GM23338 (cell line): ENCODE measurements at regions not wholly inside any gene's neighbourhood (a gene's known extent, or its start where the extent isn't known, plus 50 kb on each side); places are given as distances from the start of the nearest gene placed in this dataset.

Experiments
- ATAC-seq: fragments of 200-7000 bp; cut with Tn5 transposase; 3 replicates; pipeline ENCODE4 v1.9.1; 2020
- DNase-seq: peaks from one replicate; pipeline ENCODE4 v3.0.0-alpha.2; 2015; ENCODE audit warnings: low spot score
- H2AFZ ChIP-seq: fragments of 200-600 bp; sonication (generic); 2 replicates; pipeline ENCODE4 v1.8.0; 2016; ENCODE audit warnings: antibody characterized with exemption, mild to moderate bottlenecking, moderate library complexity
- H3F3A ChIP-seq: fragments of 200-600 bp; sonication (generic); replicated peaks from 2 replicates; pipeline ENCODE4 v1.8.0; 2017; ENCODE audit warnings: antibody characterized with exemption, mixed run types, low read depth
- H3K27ac ChIP-seq: fragments of 200-600 bp; sonication (generic); 2 replicates; pipeline ENCODE4 v1.6.1; 2016; ENCODE audit warnings: low read depth
- H3K27me3 ChIP-seq: fragments of 200-600 bp; sonication (generic); 2 replicates; pipeline ENCODE4 v1.8.0; 2016; ENCODE audit warnings: mild to moderate bottlenecking, mixed run types, moderate library complexity; ENCODE audit not compliant: insufficient read depth
- H3K36me3 ChIP-seq: fragments of 200-600 bp; sonication (generic); 2 replicates; pipeline ENCODE4 v1.8.0; 2016; ENCODE audit warnings: mild to moderate bottlenecking; ENCODE audit not compliant: insufficient read depth
- H3K4me1 ChIP-seq: fragments of 200-600 bp; sonication (generic); 2 replicates; pipeline ENCODE4 v1.8.0; 2016; ENCODE audit warnings: mild to moderate bottlenecking, moderate library complexity; ENCODE audit not compliant: insufficient read depth
- H3K4me2 ChIP-seq: fragments of 200-600 bp; sonication (generic); 2 replicates; pipeline ENCODE4 v1.7.1; 2017; ENCODE audit warnings: mixed run types
- H3K4me3 ChIP-seq: fragments of 200-600 bp; sonication (generic); 2 replicates; pipeline ENCODE4 v1.6.1; 2016; ENCODE audit warnings: mixed run types
- H3K79me2 ChIP-seq: fragments of 200-600 bp; sonication (generic); replicated peaks from 2 replicates; pipeline ENCODE4 v1.8.0; 2017; ENCODE audit warnings: mild to moderate bottlenecking; ENCODE audit not compliant: insufficient read depth
- H3K9me2 ChIP-seq: fragments of 200-600 bp; sonication (generic); 2 replicates; pipeline ENCODE4 v1.8.0; 2017; ENCODE audit not compliant: insufficient read depth
- H4K20me1 ChIP-seq: fragments of 200-600 bp; sonication (generic); replicated peaks from 2 replicates; pipeline ENCODE4 v1.8.0; 2017; ENCODE audit warnings: mild to moderate bottlenecking; ENCODE audit not compliant: insufficient read depth
- H3K27ac Mint-ChIP-seq: 2 replicates; pipeline ENCODE4 v1.8.0; 2020; ENCODE audit warnings: inconsistent platforms, mild to moderate bottlenecking, moderate library complexity, mixed read lengths
- H3K27me3 Mint-ChIP-seq: 3 replicates; pipeline ENCODE4 v1.8.0; 2022; ENCODE audit warnings: low read depth, mild to moderate bottlenecking, moderate library complexity, mixed read lengths, inconsistent platforms; ENCODE audit not compliant: insufficient read depth, poor library complexity
- H3K36me3 Mint-ChIP-seq: 3 replicates; pipeline ENCODE4 v1.8.0; 2021; ENCODE audit warnings: low read depth, mild to moderate bottlenecking, inconsistent platforms, moderate library complexity, mixed read lengths
- H3K4me1 Mint-ChIP-seq: 3 replicates; pipeline ENCODE4 v1.8.0; 2020; ENCODE audit warnings: mild to moderate bottlenecking, inconsistent platforms, mixed read lengths
- H3K4me3 Mint-ChIP-seq: 3 replicates; pipeline ENCODE4 v1.8.0; 2021; ENCODE audit warnings: moderate library complexity, mild to moderate bottlenecking, inconsistent platforms, mixed read lengths
- H3K9me3 Mint-ChIP-seq: 3 replicates; pipeline ENCODE4 v1.8.0; 2020; ENCODE audit warnings: moderate library complexity, mild to moderate bottlenecking, inconsistent platforms, mixed read lengths
- EZH2 ChIP-seq: fragments of 200-600 bp; sonication (generic); IDR thresholded peaks from one replicate; pipeline ENCODE4 v1.8.0; 2017; ENCODE audit warnings: antibody characterized with exemption, mild to moderate bottlenecking, low read depth; ENCODE audit not compliant: unreplicated experiment
- JUNB ChIP-seq: IDR thresholded peaks from one replicate; pipeline ENCODE4 v1.6.1; 2016; ENCODE audit warnings: antibody characterized with exemption; ENCODE audit not compliant: unreplicated experiment
- NANOG ChIP-seq: IDR thresholded peaks from 2 replicates; pipeline ENCODE4 v1.6.1; 2016; ENCODE audit warnings: antibody characterized with exemption, borderline replicate concordance
- TF ChIP-seq, protein P1 (sequence below): IDR thresholded peaks from one replicate; pipeline ENCODE4 v1.6.1; 2018; ENCODE audit warnings: antibody characterized with exemption; ENCODE audit not compliant: unreplicated experiment
- TF ChIP-seq, protein P2 (sequence below), 2 experiments: fragments of 200-600 bp in 1 of 2; sonication (generic) in 1 of 2; conservative IDR thresholded peaks; 2 replicates each; pipeline versions ENCODE4 v1.5.1 to v1.6.1; 2016 to 2017; ENCODE audit warnings: antibody characterized with exemption in 2 of 2, low read depth in 2 of 2, mild to moderate bottlenecking in 2 of 2, moderate library complexity in 1 of 2
- TF ChIP-seq, protein P3 (sequence below): fragments of 250-450 bp; sonication (Bioruptor Pico); IDR thresholded peaks from 2 replicates; pipeline ENCODE4 v1.5.0; 2020; ENCODE audit warnings: mild to moderate bottlenecking, moderate library complexity

DNA sequence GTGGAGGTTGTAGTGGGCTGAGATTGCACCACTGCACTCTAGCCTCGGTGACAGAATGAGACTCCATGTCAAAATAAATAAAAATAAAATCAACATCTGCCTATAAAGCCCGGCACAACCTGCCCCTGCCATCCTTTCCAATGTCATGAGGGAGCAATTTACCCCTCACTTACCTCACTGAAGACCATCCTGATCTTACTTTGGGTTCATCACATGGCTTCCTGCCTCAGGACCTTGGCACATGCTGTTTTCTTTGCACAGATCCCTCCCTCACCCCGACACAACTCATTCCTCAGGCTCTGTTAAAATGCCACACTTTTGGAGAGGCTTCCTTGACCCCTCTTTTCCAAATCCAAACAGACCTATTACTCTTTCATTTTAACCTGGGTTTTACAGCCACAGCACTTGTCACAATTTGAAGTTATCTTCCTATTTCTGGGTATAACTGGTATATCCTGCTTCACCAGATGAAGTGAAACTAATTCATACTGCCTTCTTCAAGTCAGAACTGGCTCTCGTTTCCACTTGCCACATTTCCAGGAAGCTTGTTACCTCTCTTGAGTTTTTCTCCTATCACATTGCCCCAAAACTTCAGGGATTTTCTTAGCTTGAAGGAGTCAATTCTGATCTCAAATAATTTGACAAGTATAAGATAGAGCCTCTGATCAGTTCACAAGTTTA, 69.3 kb upstream of the PARD3 start (continued):
- TF ChIP-seq, protein P1, sequence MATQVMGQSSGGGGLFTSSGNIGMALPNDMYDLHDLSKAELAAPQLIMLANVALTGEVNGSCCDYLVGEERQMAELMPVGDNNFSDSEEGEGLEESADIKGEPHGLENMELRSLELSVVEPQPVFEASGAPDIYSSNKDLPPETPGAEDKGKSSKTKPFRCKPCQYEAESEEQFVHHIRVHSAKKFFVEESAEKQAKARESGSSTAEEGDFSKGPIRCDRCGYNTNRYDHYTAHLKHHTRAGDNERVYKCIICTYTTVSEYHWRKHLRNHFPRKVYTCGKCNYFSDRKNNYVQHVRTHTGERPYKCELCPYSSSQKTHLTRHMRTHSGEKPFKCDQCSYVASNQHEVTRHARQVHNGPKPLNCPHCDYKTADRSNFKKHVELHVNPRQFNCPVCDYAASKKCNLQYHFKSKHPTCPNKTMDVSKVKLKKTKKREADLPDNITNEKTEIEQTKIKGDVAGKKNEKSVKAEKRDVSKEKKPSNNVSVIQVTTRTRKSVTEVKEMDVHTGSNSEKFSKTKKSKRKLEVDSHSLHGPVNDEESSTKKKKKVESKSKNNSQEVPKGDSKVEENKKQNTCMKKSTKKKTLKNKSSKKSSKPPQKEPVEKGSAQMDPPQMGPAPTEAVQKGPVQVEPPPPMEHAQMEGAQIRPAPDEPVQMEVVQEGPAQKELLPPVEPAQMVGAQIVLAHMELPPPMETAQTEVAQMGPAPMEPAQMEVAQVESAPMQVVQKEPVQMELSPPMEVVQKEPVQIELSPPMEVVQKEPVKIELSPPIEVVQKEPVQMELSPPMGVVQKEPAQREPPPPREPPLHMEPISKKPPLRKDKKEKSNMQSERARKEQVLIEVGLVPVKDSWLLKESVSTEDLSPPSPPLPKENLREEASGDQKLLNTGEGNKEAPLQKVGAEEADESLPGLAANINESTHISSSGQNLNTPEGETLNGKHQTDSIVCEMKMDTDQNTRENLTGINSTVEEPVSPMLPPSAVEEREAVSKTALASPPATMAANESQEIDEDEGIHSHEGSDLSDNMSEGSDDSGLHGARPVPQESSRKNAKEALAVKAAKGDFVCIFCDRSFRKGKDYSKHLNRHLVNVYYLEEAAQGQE, result no peak
- TF ChIP-seq, protein P2, sequence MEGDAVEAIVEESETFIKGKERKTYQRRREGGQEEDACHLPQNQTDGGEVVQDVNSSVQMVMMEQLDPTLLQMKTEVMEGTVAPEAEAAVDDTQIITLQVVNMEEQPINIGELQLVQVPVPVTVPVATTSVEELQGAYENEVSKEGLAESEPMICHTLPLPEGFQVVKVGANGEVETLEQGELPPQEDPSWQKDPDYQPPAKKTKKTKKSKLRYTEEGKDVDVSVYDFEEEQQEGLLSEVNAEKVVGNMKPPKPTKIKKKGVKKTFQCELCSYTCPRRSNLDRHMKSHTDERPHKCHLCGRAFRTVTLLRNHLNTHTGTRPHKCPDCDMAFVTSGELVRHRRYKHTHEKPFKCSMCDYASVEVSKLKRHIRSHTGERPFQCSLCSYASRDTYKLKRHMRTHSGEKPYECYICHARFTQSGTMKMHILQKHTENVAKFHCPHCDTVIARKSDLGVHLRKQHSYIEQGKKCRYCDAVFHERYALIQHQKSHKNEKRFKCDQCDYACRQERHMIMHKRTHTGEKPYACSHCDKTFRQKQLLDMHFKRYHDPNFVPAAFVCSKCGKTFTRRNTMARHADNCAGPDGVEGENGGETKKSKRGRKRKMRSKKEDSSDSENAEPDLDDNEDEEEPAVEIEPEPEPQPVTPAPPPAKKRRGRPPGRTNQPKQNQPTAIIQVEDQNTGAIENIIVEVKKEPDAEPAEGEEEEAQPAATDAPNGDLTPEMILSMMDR (conservative IDR thresholded peaks at IDR 0.05; ENCODE audit: low read depth in 2 of 2), result no peak

DNA sequence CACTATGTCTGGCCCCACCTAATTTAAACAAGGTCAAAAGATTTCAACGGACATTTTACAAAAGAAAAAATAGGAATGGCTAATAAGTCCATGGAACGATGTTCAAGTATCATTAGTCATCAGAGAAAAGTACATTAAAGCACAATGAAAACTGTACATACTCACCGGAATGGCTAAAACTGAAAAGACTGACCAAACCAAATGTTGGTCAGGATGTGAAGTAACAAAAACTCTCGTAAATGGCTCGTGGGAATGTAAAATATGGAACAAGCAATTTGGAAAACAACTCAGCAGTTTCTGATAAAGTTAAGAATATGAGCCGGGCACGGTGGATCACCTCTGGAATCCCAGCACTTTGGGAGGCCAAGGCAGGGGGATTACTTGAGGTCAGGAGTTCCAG, 65.7 kb upstream of the PARD3 start:
- Histone ChIP-seq H3K27me3 (no peaks in the 10 kb centered on the region), H3F3A (no peaks in the 10 kb centered on the region), H3K4me2 (no peak overlapping the region), H3K79me2 (no peaks in the 10 kb centered on the region), H3K4me1 (no peaks in the 10 kb centered on the region), H3K27ac (no peak overlapping the region), H3K4me3 (no peak overlapping the region), H3K9me2 (no peaks in the 10 kb centered on the region), H4K20me1 (no peaks in the 10 kb centered on the region), H3K36me3 (no peaks in the 10 kb centered on the region), H2AFZ (no peak overlapping the region)
- Mint-ChIP-seq H3K36me3 (no peaks in the 10 kb centered on the region), H3K9me3 (no peaks in the 10 kb centered on the region), H3K27ac (no peak overlapping the region), H3K4me3 (no peak overlapping the region), H3K27me3 (peaks cover 2% of the 10 kb centered on the region), H3K4me1 (0 out of 3 replicates have a peak, but pooled peaks cover 5% of the 10 kb centered on the region)
- ATAC-seq (no peak), DNase-seq (no peak)
- TF ChIP-seq, protein P3, sequence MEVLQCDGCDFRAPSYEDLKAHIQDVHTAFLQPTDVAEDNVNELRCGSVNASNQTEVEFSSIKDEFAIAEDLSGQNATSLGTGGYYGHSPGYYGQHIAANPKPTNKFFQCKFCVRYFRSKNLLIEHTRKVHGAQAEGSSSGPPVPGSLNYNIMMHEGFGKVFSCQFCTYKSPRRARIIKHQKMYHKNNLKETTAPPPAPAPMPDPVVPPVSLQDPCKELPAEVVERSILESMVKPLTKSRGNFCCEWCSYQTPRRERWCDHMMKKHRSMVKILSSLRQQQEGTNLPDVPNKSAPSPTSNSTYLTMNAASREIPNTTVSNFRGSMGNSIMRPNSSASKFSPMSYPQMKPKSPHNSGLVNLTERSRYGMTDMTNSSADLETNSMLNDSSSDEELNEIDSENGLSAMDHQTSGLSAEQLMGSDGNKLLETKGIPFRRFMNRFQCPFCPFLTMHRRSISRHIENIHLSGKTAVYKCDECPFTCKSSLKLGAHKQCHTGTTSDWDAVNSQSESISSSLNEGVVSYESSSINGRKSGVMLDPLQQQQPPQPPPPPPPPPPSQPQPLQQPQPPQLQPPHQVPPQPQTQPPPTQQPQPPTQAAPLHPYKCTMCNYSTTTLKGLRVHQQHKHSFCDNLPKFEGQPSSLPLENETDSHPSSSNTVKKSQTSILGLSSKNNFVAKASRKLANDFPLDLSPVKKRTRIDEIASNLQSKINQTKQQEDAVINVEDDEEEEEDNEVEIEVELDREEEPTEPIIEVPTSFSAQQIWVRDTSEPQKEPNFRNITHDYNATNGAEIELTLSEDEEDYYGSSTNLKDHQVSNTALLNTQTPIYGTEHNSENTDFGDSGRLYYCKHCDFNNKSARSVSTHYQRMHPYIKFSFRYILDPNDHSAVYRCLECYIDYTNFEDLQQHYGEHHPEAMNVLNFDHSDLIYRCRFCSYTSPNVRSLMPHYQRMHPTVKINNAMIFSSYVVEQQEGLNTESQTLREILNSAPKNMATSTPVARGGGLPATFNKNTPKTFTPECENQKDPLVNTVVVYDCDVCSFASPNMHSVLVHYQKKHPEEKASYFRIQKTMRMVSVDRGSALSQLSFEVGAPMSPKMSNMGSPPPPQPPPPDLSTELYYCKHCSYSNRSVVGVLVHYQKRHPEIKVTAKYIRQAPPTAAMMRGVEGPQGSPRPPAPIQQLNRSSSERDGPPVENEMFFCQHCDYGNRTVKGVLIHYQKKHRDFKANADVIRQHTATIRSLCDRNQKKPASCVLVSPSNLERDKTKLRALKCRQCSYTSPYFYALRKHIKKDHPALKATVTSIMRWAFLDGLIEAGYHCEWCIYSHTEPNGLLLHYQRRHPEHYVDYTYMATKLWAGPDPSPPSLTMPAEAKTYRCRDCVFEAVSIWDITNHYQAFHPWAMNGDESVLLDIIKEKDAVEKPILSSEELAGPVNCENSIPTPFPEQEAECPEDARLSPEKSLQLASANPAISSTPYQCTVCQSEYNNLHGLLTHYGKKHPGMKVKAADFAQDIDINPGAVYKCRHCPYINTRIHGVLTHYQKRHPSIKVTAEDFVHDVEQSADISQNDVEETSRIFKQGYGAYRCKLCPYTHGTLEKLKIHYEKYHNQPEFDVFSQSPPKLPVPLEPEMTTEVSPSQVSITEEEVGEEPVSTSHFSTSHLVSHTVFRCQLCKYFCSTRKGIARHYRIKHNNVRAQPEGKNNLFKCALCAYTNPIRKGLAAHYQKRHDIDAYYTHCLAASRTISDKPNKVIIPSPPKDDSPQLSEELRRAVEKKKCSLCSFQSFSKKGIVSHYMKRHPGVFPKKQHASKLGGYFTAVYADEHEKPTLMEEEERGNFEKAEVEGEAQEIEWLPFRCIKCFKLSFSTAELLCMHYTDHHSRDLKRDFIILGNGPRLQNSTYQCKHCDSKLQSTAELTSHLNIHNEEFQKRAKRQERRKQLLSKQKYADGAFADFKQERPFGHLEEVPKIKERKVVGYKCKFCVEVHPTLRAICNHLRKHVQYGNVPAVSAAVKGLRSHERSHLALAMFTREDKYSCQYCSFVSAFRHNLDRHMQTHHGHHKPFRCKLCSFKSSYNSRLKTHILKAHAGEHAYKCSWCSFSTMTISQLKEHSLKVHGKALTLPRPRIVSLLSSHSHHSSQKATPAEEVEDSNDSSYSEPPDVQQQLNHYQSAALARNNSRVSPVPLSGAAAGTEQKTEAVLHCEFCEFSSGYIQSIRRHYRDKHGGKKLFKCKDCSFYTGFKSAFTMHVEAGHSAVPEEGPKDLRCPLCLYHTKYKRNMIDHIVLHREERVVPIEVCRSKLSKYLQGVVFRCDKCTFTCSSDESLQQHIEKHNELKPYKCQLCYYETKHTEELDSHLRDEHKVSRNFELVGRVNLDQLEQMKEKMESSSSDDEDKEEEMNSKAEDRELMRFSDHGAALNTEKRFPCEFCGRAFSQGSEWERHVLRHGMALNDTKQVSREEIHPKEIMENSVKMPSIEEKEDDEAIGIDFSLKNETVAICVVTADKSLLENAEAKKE, result no peak
- TF ChIP-seq JUNB, result no peak
- TF ChIP-seq, protein P1, result no peak
- no peak for TF ChIP-seq NANOG
- no peak for TF ChIP-seq EZH2
